ENCODE measurements at regions not wholly inside any gene's neighbourhood (a gene's known extent, or its start where the extent isn't known, plus 50 kb on each side); places are given as distances from the start of the nearest gene placed in this dataset.

GRCh38 chr6:40176152-40176551 lies 241.9 kb upstream of the MOCS1 start:
- intact Hi-C loops (cut with DNase I) = no loop called here
- ATAC-seq (no peak), DNase-seq (no peak)
- Histone ChIP-seq H3K4me1 (no peaks in the 10 kb centered on the region), H3K4me3 (no peak overlapping the region), H3K9me3 (no peaks in the 10 kb centered on the region), H3K27me3 (peaks cover 0 to 6% of the 10 kb centered on the region in 2 donors), H3K27ac (no peak overlapping the region), H3K36me3 (no peaks in the 10 kb centered on the region)
- TF ChIP-seq, protein P1, sequence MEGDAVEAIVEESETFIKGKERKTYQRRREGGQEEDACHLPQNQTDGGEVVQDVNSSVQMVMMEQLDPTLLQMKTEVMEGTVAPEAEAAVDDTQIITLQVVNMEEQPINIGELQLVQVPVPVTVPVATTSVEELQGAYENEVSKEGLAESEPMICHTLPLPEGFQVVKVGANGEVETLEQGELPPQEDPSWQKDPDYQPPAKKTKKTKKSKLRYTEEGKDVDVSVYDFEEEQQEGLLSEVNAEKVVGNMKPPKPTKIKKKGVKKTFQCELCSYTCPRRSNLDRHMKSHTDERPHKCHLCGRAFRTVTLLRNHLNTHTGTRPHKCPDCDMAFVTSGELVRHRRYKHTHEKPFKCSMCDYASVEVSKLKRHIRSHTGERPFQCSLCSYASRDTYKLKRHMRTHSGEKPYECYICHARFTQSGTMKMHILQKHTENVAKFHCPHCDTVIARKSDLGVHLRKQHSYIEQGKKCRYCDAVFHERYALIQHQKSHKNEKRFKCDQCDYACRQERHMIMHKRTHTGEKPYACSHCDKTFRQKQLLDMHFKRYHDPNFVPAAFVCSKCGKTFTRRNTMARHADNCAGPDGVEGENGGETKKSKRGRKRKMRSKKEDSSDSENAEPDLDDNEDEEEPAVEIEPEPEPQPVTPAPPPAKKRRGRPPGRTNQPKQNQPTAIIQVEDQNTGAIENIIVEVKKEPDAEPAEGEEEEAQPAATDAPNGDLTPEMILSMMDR (IDR thresholded peaks at IDR 0.05) = no peak

GRCh38 chr6:40172272-40172671 lies 238.0 kb upstream of the MOCS1 start:
- TF ChIP-seq, protein P1 (IDR thresholded peaks at IDR 0.05) = no peak
- H3K27ac ChIP-seq = no peak overlapping the region
- H3K27me3 ChIP-seq = peaks cover 0 to 6% of the 10 kb centered on the region in 2 donors
- ATAC-seq = no peak
- H3K4me1 ChIP-seq = no peaks in the 10 kb centered on the region
- H3K4me3 ChIP-seq = no peak overlapping the region
- H3K36me3 ChIP-seq = no peaks in the 10 kb centered on the region
- intact Hi-C loops (cut with DNase I) = no loop called here
- DNase-seq = no peak
- H3K9me3 ChIP-seq = no peaks in the 10 kb centered on the region

DNA sequence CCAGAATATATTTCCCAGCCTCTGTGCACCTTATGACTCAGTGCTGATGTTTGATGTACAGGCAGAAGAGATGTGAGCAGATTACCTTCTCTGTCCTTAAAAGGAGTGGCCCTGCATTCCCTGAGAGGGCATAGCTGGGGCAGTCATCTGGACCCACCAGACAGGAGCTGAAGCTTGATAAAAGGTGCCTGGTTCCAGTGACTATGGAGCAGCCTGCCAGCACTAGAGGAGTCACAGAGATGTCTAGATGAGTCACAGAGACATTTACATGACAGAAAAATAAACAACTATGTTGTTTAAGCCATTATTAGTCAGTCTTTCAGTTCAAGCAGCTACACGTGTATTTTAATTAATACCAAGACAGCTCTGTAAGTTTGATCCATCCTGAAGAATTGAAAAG lies 237.1 kb upstream of the MOCS1 start:
- TF ChIP-seq, protein P1 (IDR thresholded peaks at IDR 0.05) = no peak
- H3K27me3 ChIP-seq = peaks cover 0 to 6% of the 10 kb centered on the region in 2 donors
- H3K4me1 ChIP-seq = no peaks in the 10 kb centered on the region
- no peak overlapping the region for H3K4me3 ChIP-seq
- no peaks in the 10 kb centered on the region for H3K9me3 ChIP-seq
- DNase-seq (no peak), ATAC-seq (no peak)
- intact Hi-C loops (cut with DNase I) = no loop called here
- H3K36me3 ChIP-seq = no peaks in the 10 kb centered on the region
- no peak overlapping the region for H3K27ac ChIP-seq

DNA sequence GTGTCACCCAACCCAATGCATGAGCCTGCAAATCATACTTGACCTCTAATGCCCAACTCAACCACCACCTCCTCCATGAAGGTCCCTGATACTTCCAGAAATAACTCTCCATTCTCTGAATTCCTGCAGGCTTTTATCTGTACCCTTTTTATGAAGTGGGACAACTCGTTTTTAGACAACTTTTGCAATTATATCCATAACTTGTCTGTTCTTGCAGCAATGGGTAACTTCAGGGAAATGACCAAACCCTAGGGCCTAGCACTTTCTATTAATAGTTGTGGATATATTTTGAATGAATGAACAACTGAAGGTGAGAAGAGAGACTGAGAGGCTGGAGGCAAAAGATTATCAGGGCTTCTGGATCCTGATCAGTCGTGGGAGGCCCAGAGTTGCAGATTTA lies 236.6 kb upstream of the MOCS1 start:
- no peak for ATAC-seq
- TF ChIP-seq, protein P1 (IDR thresholded peaks at IDR 0.05) = no peak
- no peak overlapping the region for H3K27ac ChIP-seq
- no peaks in the 10 kb centered on the region for H3K9me3 ChIP-seq
- H3K36me3 ChIP-seq = no peaks in the 10 kb centered on the region
- peaks cover 0 to 6% of the 10 kb centered on the region in 2 donors for H3K27me3 ChIP-seq
- no peaks in the 10 kb centered on the region for H3K4me1 ChIP-seq
- no peak overlapping the region for H3K4me3 ChIP-seq
- intact Hi-C loops (cut with DNase I) = no loop called here
- no peak for DNase-seq

- Histone ChIP-seq H3K27ac (no peak overlapping the region), H3K27me3 (no peaks in the 10 kb centered on the region), H3K4me3 (no peak overlapping the region), H3K9me3 (no peaks in the 10 kb centered on the region), H3K4me1 (no peaks in the 10 kb centered on the region), H3K36me3 (no peaks in the 10 kb centered on the region)
- intact Hi-C loops (cut with DNase I) = no loop called here
- DNase-seq (no peak), ATAC-seq (no peak)
- TF ChIP-seq, protein P1 (IDR thresholded peaks at IDR 0.05) = no peak
These were observed 235.6 kb upstream of the MOCS1 start for GRCh38 chr6:40169878-40170277.
